OCI-LY3 (cell line): ENCODE measurements at regions not wholly inside any gene's neighbourhood (a gene's known extent, or its start where the extent isn't known, plus 50 kb on each side); places are given as distances from the start of the nearest gene placed in this dataset.

Experiments used
- CTCF ChIP-seq: fragments of 200-600, 300-600 bp; sonication (generic); IDR thresholded peaks from 2 replicates; pipeline ENCODE4 v1.5.1; 2014; ENCODE audit warnings: antibody characterized with exemption, low read length, low read depth
- EZH2phosphoT487 ChIP-seq: fragments of 200-600 bp; shearing (Covaris generic); IDR thresholded peaks from 2 replicates; pipeline ENCODE4 v1.6.1; 2018; ENCODE audit warnings: antibody characterized with exemption, mixed run types, low read depth

- TF ChIP-seq CTCF (no peak), EZH2phosphoT487 (no peak)
Observed at GRCh38 chr7:114297121-114297520, 117.5 kb upstream of the FOXP2 start.
